HUES64 (cell line): ENCODE measurements at regions not wholly inside any gene's neighbourhood (a gene's known extent, or its start where the extent isn't known, plus 50 kb on each side); places are given as distances from the start of the nearest gene placed in this dataset.

Source experiments
- H3K27ac ChIP-seq: 2 replicates; pipeline ENCODE4 v1.7.0; 2013; ENCODE audit warnings: low read depth, low read length, inconsistent platforms
- H3K27me3 ChIP-seq: 2 replicates; pipeline ENCODE4 v1.6.1; 2013; ENCODE audit warnings: mild to moderate bottlenecking, low read length; ENCODE audit not compliant: insufficient read depth
- H3K36me3 ChIP-seq: 2 replicates; pipeline ENCODE4 v1.6.1; 2013; ENCODE audit warnings: mild to moderate bottlenecking, low read length; ENCODE audit not compliant: insufficient read depth
- H3K4me1 ChIP-seq: 2 replicates; pipeline ENCODE4 v1.6.1; 2013; ENCODE audit warnings: mild to moderate bottlenecking, low read length, moderate library complexity; ENCODE audit not compliant: insufficient read depth
- H3K4me3 ChIP-seq: 2 replicates; pipeline ENCODE4 v1.5.1; 2013; ENCODE audit warnings: mild to moderate bottlenecking, low read length, moderate library complexity
- H3K9ac ChIP-seq: 2 replicates; pipeline ENCODE4 v1.6.1; 2013; ENCODE audit warnings: mild to moderate bottlenecking, low read depth, low read length
- H3K9me3 ChIP-seq: 2 replicates; pipeline ENCODE4 v1.6.1; 2013; ENCODE audit warnings: low read depth, low read length; ENCODE audit not compliant: insufficient read depth
- WGBS: fragments of 150-250, 120-280 bp; methylation state at CpG from one replicate; pipeline ENCODE4 v1.1.7; 2013; ENCODE audit warnings: missing lambda C conversion rate; 5-methylcytosine and 5-hydroxymethylcytosine counted together

GRCh38 chr2:59939236-59939635, 614.2 kb downstream of the BCL11A start:
- no peak overlapping the region for H3K27ac ChIP-seq
- no peaks in the 10 kb centered on the region for H3K36me3 ChIP-seq
- no peaks in the 10 kb centered on the region for H3K27me3 ChIP-seq
- H3K4me3 ChIP-seq = no peak overlapping the region
- H3K4me1 ChIP-seq = no peaks in the 10 kb centered on the region
- no peaks in the 10 kb centered on the region for H3K9me3 ChIP-seq
- WGBS = 86% methylated on average over 3 of the region's 3 CpGs
- H3K9ac ChIP-seq = no peak overlapping the region

GRCh38 chr2:59938181-59938580, 615.3 kb downstream of the BCL11A start:
- no peaks in the 10 kb centered on the region for H3K36me3 ChIP-seq

GRCh38 chr2:59936048-59936447, 617.4 kb downstream of the BCL11A start:
- WGBS = 96% methylated on average over 3 of the region's 3 CpGs

More at GRCh38 chr2:59938181-59938580, 615.3 kb downstream of the BCL11A start:
- Histone ChIP-seq H3K9me3 (no peaks in the 10 kb centered on the region), H3K4me1 (no peaks in the 10 kb centered on the region), H3K27ac (no peak overlapping the region), H3K9ac (no peak overlapping the region), H3K4me3 (no peak overlapping the region), H3K27me3 (no peaks in the 10 kb centered on the region)
- 81% methylated on average over 2 of the region's 2 CpGs for WGBS

GRCh38 chr2:59935005-59935404, 618.4 kb downstream of the BCL11A start:
- Histone ChIP-seq H3K27me3 (no peaks in the 10 kb centered on the region), H3K27ac (no peak overlapping the region), H3K4me1 (no peaks in the 10 kb centered on the region), H3K36me3 (no peaks in the 10 kb centered on the region), H3K9me3 (no peaks in the 10 kb centered on the region), H3K4me3 (no peak overlapping the region), H3K9ac (no peak overlapping the region)
- 98% methylated on average over 2 of the region's 2 CpGs for WGBS

More at GRCh38 chr2:59936048-59936447, 617.4 kb downstream of the BCL11A start:
- no peaks in the 10 kb centered on the region for H3K9me3 ChIP-seq
- no peak overlapping the region for H3K4me3 ChIP-seq
- H3K27me3 ChIP-seq = no peaks in the 10 kb centered on the region
- H3K9ac ChIP-seq = no peak overlapping the region
- no peak overlapping the region for H3K27ac ChIP-seq
- H3K36me3 ChIP-seq = no peaks in the 10 kb centered on the region
- H3K4me1 ChIP-seq = no peaks in the 10 kb centered on the region

- H3K36me3 ChIP-seq = no peaks in the 10 kb centered on the region
- H3K4me3 ChIP-seq = no peak overlapping the region
- H3K9me3 ChIP-seq = no peaks in the 10 kb centered on the region
- no peaks in the 10 kb centered on the region for H3K4me1 ChIP-seq
- no peak overlapping the region for H3K27ac ChIP-seq
- WGBS = 98% methylated on average over 3 of the region's 3 CpGs
- no peaks in the 10 kb centered on the region for H3K27me3 ChIP-seq
- H3K9ac ChIP-seq = no peak overlapping the region
These were observed 619.5 kb downstream of the BCL11A start for GRCh38 chr2:59933948-59934347.

GRCh38 chr2:59932341-59932740, 621.1 kb downstream of the BCL11A start:
- Histone ChIP-seq H3K36me3 (no peaks in the 10 kb centered on the region), H3K27me3 (no peaks in the 10 kb centered on the region), H3K4me1 (no peaks in the 10 kb centered on the region), H3K4me3 (no peak overlapping the region), H3K27ac (no peak overlapping the region), H3K9me3 (no peaks in the 10 kb centered on the region), H3K9ac (no peak overlapping the region)
- 86% methylated on average over 5 of the region's 5 CpGs for WGBS

GRCh38 chr2:59930430-59930829, 623.0 kb downstream of the BCL11A start:
- Histone ChIP-seq H3K27me3 (no peaks in the 10 kb centered on the region), H3K9ac (no peak overlapping the region), H3K4me3 (no peak overlapping the region), H3K36me3 (no peaks in the 10 kb centered on the region), H3K9me3 (no peaks in the 10 kb centered on the region), H3K4me1 (no peaks in the 10 kb centered on the region; the same call in 1 of the 2 replicates), H3K27ac (no peak overlapping the region)
- 83% methylated on average over 4 of the region's 4 CpGs for WGBS

GRCh38 chr2:59926731-59927130, 626.7 kb downstream of the BCL11A start:
- Histone ChIP-seq H3K27ac (no peak overlapping the region), H3K36me3 (no peaks in the 10 kb centered on the region), H3K9ac (no peak overlapping the region), H3K9me3 (no peaks in the 10 kb centered on the region), H3K4me1 (peaks cover 4% of the 10 kb centered on the region; the same call in 1 of the 2 replicates), H3K27me3 (no peaks in the 10 kb centered on the region), H3K4me3 (no peak overlapping the region)
- WGBS = 96% methylated on average over 12 of the region's 13 CpGs

GRCh38 chr2:59925321-59925720, 628.1 kb downstream of the BCL11A start:
- Histone ChIP-seq H3K27me3 (no peaks in the 10 kb centered on the region), H3K9ac (no peak overlapping the region), H3K27ac (no peak overlapping the region), H3K36me3 (no peaks in the 10 kb centered on the region), H3K4me3 (no peak overlapping the region), H3K9me3 (no peaks in the 10 kb centered on the region), H3K4me1 (peaks cover 4% of the 10 kb centered on the region; the same call in 1 of the 2 replicates)
- 89% methylated on average over 1 of the region's 1 CpG for WGBS

- H3K4me1 ChIP-seq = peaks cover 4% of the 10 kb centered on the region; the same call in 1 of the 2 replicates
- H3K9ac ChIP-seq = no peak overlapping the region
- no peak overlapping the region for H3K27ac ChIP-seq
- H3K4me3 ChIP-seq = no peak overlapping the region
- H3K36me3 ChIP-seq = no peaks in the 10 kb centered on the region
- no peaks in the 10 kb centered on the region for H3K27me3 ChIP-seq
- WGBS = 91% methylated on average over 1 of the region's 1 CpG
- no peaks in the 10 kb centered on the region for H3K9me3 ChIP-seq
These were observed 629.1 kb downstream of the BCL11A start for GRCh38 chr2:59924346-59924745.

GRCh38 chr2:59922450-59922849, 631.0 kb downstream of the BCL11A start:
- Histone ChIP-seq H3K27ac (no peak overlapping the region), H3K9me3 (no peaks in the 10 kb centered on the region), H3K36me3 (no peaks in the 10 kb centered on the region), H3K9ac (no peak overlapping the region), H3K4me1 (peaks cover 9% of the 10 kb centered on the region; the same call in 1 of the 2 replicates), H3K27me3 (no peaks in the 10 kb centered on the region), H3K4me3 (no peak overlapping the region)
- 98% methylated on average over 3 of the region's 4 CpGs for WGBS

- H3K9ac ChIP-seq = no peak overlapping the region
- H3K27me3 ChIP-seq = no peaks in the 10 kb centered on the region
- H3K9me3 ChIP-seq = no peaks in the 10 kb centered on the region
- no peak overlapping the region for H3K4me3 ChIP-seq
- 94% methylated on average over 4 of the region's 4 CpGs for WGBS
- H3K27ac ChIP-seq = no peak overlapping the region
- no peaks in the 10 kb centered on the region for H3K36me3 ChIP-seq
- peaks cover 9% of the 10 kb centered on the region; the same call in 1 of the 2 replicates for H3K4me1 ChIP-seq
These were observed 631.7 kb downstream of the BCL11A start for GRCh38 chr2:59921743-59922142.
